Nephron progenitor cell (in vitro differentiated cells): ENCODE measurements at regions not wholly inside any gene's neighbourhood (a gene's known extent, or its start where the extent isn't known, plus 50 kb on each side); places are given as distances from the start of the nearest gene placed in this dataset.

Experiments used
- DNase-seq: peaks from one replicate; pipeline ENCODE4 v3.0.0; 2021
- H3K27ac Mint-ChIP-seq: 2 replicates; pipeline ENCODE4 v1.8.0; 2021; ENCODE audit warnings: mild to moderate bottlenecking, moderate library complexity, mixed read lengths
- H3K27me3 Mint-ChIP-seq: 2 replicates; pipeline ENCODE4 v1.8.0; 2021; ENCODE audit warnings: mild to moderate bottlenecking, low read depth, mixed read lengths; ENCODE audit not compliant: poor library complexity
- H3K36me3 Mint-ChIP-seq: 2 replicates; pipeline ENCODE4 v1.8.0; 2021; ENCODE audit warnings: low read depth, mixed read lengths
- H3K4me1 Mint-ChIP-seq: 2 replicates; pipeline ENCODE4 v1.8.0; 2021; ENCODE audit warnings: mixed read lengths
- H3K4me3 Mint-ChIP-seq: 2 replicates; pipeline ENCODE4 v1.8.0; 2021; ENCODE audit warnings: mild to moderate bottlenecking, moderate library complexity, mixed read lengths
- H3K9me3 Mint-ChIP-seq: 2 replicates; pipeline ENCODE4 v1.8.0; 2021; ENCODE audit warnings: mild to moderate bottlenecking, moderate library complexity, mixed read lengths
- TF ChIP-seq, protein P1 (sequence below): fragments of 200-600 bp; sonication (generic); IDR thresholded peaks from 2 replicates; pipeline ENCODE4 v1.5.0; 2021; ENCODE audit warnings: antibody characterized with exemption

- H3K36me3 Mint-ChIP-seq = no peaks in the 10 kb centered on the region
- DNase-seq = no peak
- peaks cover 7% of the 10 kb centered on the region for H3K4me1 Mint-ChIP-seq
- H3K27me3 Mint-ChIP-seq = no peaks in the 10 kb centered on the region
- H3K4me3 Mint-ChIP-seq = no peak overlapping the region
- no peak overlapping the region for H3K27ac Mint-ChIP-seq
- H3K9me3 Mint-ChIP-seq = peaks cover 17% of the 10 kb centered on the region
- TF ChIP-seq, protein P1, sequence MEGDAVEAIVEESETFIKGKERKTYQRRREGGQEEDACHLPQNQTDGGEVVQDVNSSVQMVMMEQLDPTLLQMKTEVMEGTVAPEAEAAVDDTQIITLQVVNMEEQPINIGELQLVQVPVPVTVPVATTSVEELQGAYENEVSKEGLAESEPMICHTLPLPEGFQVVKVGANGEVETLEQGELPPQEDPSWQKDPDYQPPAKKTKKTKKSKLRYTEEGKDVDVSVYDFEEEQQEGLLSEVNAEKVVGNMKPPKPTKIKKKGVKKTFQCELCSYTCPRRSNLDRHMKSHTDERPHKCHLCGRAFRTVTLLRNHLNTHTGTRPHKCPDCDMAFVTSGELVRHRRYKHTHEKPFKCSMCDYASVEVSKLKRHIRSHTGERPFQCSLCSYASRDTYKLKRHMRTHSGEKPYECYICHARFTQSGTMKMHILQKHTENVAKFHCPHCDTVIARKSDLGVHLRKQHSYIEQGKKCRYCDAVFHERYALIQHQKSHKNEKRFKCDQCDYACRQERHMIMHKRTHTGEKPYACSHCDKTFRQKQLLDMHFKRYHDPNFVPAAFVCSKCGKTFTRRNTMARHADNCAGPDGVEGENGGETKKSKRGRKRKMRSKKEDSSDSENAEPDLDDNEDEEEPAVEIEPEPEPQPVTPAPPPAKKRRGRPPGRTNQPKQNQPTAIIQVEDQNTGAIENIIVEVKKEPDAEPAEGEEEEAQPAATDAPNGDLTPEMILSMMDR = no peak
Measured at GRCh38 chr1:90100566-90100965, 105.7 kb downstream of the ZNF326 start.

- no peak overlapping the region for H3K27ac Mint-ChIP-seq
- no peaks in the 10 kb centered on the region for H3K36me3 Mint-ChIP-seq
- H3K27me3 Mint-ChIP-seq = peaks cover 9% of the 10 kb centered on the region
- H3K9me3 Mint-ChIP-seq = peaks cover 10% of the 10 kb centered on the region
- H3K4me3 Mint-ChIP-seq = no peak overlapping the region
- no peak for DNase-seq
- TF ChIP-seq, protein P1 = no peak
- H3K4me1 Mint-ChIP-seq = peaks cover 4% of the 10 kb centered on the region
Measured at GRCh38 chr1:90092441-90092840, 97.5 kb downstream of the ZNF326 start.
